HFFc6 (cell line): ENCODE measurements at regions not wholly inside any gene's neighbourhood (a gene's known extent, or its start where the extent isn't known, plus 50 kb on each side); places are given as distances from the start of the nearest gene placed in this dataset.

Experiments
- DNase-seq: peaks from one replicate; pipeline ENCODE4 v3.0.0-alpha.2; 2018
- H3K27ac Mint-ChIP-seq: 2 replicates; pipeline ENCODE4 v1.8.0; 2020; ENCODE audit warnings: mild to moderate bottlenecking, mixed read lengths
- H3K27me3 Mint-ChIP-seq: 2 replicates; pipeline ENCODE4 v1.8.0; 2021; ENCODE audit warnings: mild to moderate bottlenecking, moderate library complexity, mixed read lengths; ENCODE audit not compliant: insufficient read depth
- H3K36me3 Mint-ChIP-seq: 2 replicates; pipeline ENCODE4 v1.8.0; 2021; ENCODE audit warnings: low read depth, mixed read lengths
- H3K4me1 Mint-ChIP-seq: 2 replicates; pipeline ENCODE4 v1.8.0; 2020; ENCODE audit warnings: low read depth, mixed read lengths
- H3K4me3 Mint-ChIP-seq: 2 replicates; pipeline ENCODE4 v1.8.0; 2020; ENCODE audit warnings: mild to moderate bottlenecking, moderate library complexity, mixed read lengths
- H3K9me3 Mint-ChIP-seq: 2 replicates; pipeline ENCODE4 v1.8.0; 2020; ENCODE audit warnings: mild to moderate bottlenecking, mixed read lengths
- CTCF ChIP-seq: fragments of 200-600 bp; sonication (generic); IDR thresholded peaks from 2 replicates; pipeline ENCODE4 v1.5.0; 2021; ENCODE audit warnings: antibody characterized with exemption, mild to moderate bottlenecking

- H3K4me1 Mint-ChIP-seq: no peaks in the 10 kb centered on the region
- peaks cover 12% of the 10 kb centered on the region for H3K27me3 Mint-ChIP-seq
- DNase-seq: no peak
- TF ChIP-seq CTCF: no peak
- H3K9me3 Mint-ChIP-seq: peaks cover 13% of the 10 kb centered on the region; the same call in 1 of the 2 replicates
- no peak overlapping the region for H3K4me3 Mint-ChIP-seq
- H3K27ac Mint-ChIP-seq: no peak overlapping the region
- no peaks in the 10 kb centered on the region for H3K36me3 Mint-ChIP-seq
These were observed 207.4 kb upstream of the HES1 start for GRCh38 chr3:193928354-193929209.

GRCh38 chr3:193929373-193929772 is 206.6 kb upstream of the HES1 start:
- Mint-ChIP-seq H3K4me1 (no peaks in the 10 kb centered on the region), H3K27me3 (peaks cover 12% of the 10 kb centered on the region), H3K4me3 (no peak overlapping the region), H3K9me3 (peaks cover 7% of the 10 kb centered on the region; the same call in 1 of the 2 replicates), H3K36me3 (no peaks in the 10 kb centered on the region), H3K27ac (no peak overlapping the region)
- no peak for DNase-seq
- TF ChIP-seq CTCF: no peak

- no peaks in the 10 kb centered on the region for H3K4me1 Mint-ChIP-seq
- peaks cover 7% of the 10 kb centered on the region; the same call in 1 of the 2 replicates for H3K9me3 Mint-ChIP-seq
- no peaks in the 10 kb centered on the region for H3K36me3 Mint-ChIP-seq
- no peak for TF ChIP-seq CTCF
- no peak overlapping the region for H3K4me3 Mint-ChIP-seq
- no peak overlapping the region for H3K27ac Mint-ChIP-seq
- DNase-seq: no peak
- peaks cover 15% of the 10 kb centered on the region for H3K27me3 Mint-ChIP-seq
These were observed 205.9 kb upstream of the HES1 start for GRCh38 chr3:193929921-193930646.

GRCh38 chr3:193932136-193932535 is 203.8 kb upstream of the HES1 start:
- no peak for DNase-seq

GRCh38 chr3:193932576-193932975 is 203.4 kb upstream of the HES1 start:
- Mint-ChIP-seq H3K27ac (no peak overlapping the region), H3K36me3 (no peaks in the 10 kb centered on the region), H3K4me1 (no peaks in the 10 kb centered on the region), H3K27me3 (peaks cover 15% of the 10 kb centered on the region), H3K4me3 (no peak overlapping the region), H3K9me3 (no peaks in the 10 kb centered on the region)
- TF ChIP-seq CTCF: no peak
- no peak for DNase-seq

More at GRCh38 chr3:193932136-193932535, 203.8 kb upstream of the HES1 start:
- Mint-ChIP-seq H3K4me1 (no peaks in the 10 kb centered on the region), H3K9me3 (no peaks in the 10 kb centered on the region), H3K27ac (no peak overlapping the region), H3K36me3 (no peaks in the 10 kb centered on the region), H3K4me3 (no peak overlapping the region), H3K27me3 (peaks cover 14% of the 10 kb centered on the region)
- no peak for TF ChIP-seq CTCF
